Erythroblast (primary cell): ENCODE measurements at regions not wholly inside any gene's neighbourhood (a gene's known extent, or its start where the extent isn't known, plus 50 kb on each side); places are given as distances from the start of the nearest gene placed in this dataset.

ENCODE experiments used
- DNase-seq, 2 experiments: peaks; one replicate each; lab custom pipeline; 2025; lab: John Stamatoyannopoulos, UW
- GATA1 ChIP-seq: IDR thresholded peaks from 2 replicates; pipeline ENCODE4 v1.6.1; 2011; ENCODE audit warnings: low read depth, mild to moderate bottlenecking, control low read depth, low read length, moderate library complexity
- POLR2A ChIP-seq: IDR thresholded peaks from 2 replicates; pipeline ENCODE4 v1.6.1; 2011; ENCODE audit warnings: mild to moderate bottlenecking, low read length

GRCh38 chr16:80489173-80489572, 51.6 kb upstream of the DYNLRB2 start:
- DNase-seq, result no peak

GRCh38 chr16:80488167-80488566, 52.6 kb upstream of the DYNLRB2 start:
- DNase-seq, result no peak
- no peak for TF ChIP-seq POLR2A
- TF ChIP-seq GATA1, result no peak

More at GRCh38 chr16:80489173-80489572, 51.6 kb upstream of the DYNLRB2 start:
- TF ChIP-seq GATA1 (no peak), POLR2A (no peak)

GRCh38 chr16:80480664-80481063, 60.1 kb upstream of the DYNLRB2 start:
- TF ChIP-seq POLR2A, result no peak
- no peak for DNase-seq

GRCh38 chr16:80477838-80478237, 63.0 kb upstream of the DYNLRB2 start:
- DNase-seq, result no peak
- TF ChIP-seq GATA1 (no peak), POLR2A (no peak)

- TF ChIP-seq POLR2A (no peak), GATA1 (no peak)
- DNase-seq, result no peak
Observed at GRCh38 chr16:80468029-80468428, 72.8 kb upstream of the DYNLRB2 start.

- peak; percentile 66 to 77 for DNase-seq
- no peak for TF ChIP-seq GATA1
- no peak for TF ChIP-seq POLR2A
Observed at GRCh38 chr16:80466024-80466987, 74.5 kb upstream of the DYNLRB2 start.

GRCh38 chr16:80463751-80464495, 76.9 kb upstream of the DYNLRB2 start:
- no peak for TF ChIP-seq POLR2A
- TF ChIP-seq GATA1, result no peak
- DNase-seq, result no peak

GRCh38 chr16:80463326-80463725, 77.5 kb upstream of the DYNLRB2 start:
- TF ChIP-seq POLR2A (no peak), GATA1 (no peak)
- DNase-seq, result no peak

GRCh38 chr16:80462917-80463316, 77.9 kb upstream of the DYNLRB2 start:
- no peak for DNase-seq
- no peak for TF ChIP-seq GATA1
- TF ChIP-seq POLR2A, result no peak

GRCh38 chr16:80460988-80461387, 79.8 kb upstream of the DYNLRB2 start:
- TF ChIP-seq POLR2A (no peak), GATA1 (no peak)
- DNase-seq, result no peak

GRCh38 chr16:80459966-80460365, 80.8 kb upstream of the DYNLRB2 start:
- TF ChIP-seq GATA1, result no peak
- TF ChIP-seq POLR2A, result no peak
- DNase-seq, result no peak

GRCh38 chr16:80459331-80459777, 81.4 kb upstream of the DYNLRB2 start:
- no peak for TF ChIP-seq POLR2A
- no peak for TF ChIP-seq GATA1
- DNase-seq, result no peak

- DNase-seq, result no peak
- no peak for TF ChIP-seq GATA1
- no peak for TF ChIP-seq POLR2A
Observed at GRCh38 chr16:80457871-80458270, 82.9 kb upstream of the DYNLRB2 start.

GRCh38 chr16:80454802-80455201, 86.0 kb upstream of the DYNLRB2 start:
- DNase-seq, result no peak
- TF ChIP-seq POLR2A (no peak), GATA1 (no peak)
